Mesothelial cell of epicardium (in vitro differentiated cells): ENCODE measurements at regions not wholly inside any gene's neighbourhood (a gene's known extent, or its start where the extent isn't known, plus 50 kb on each side); places are given as distances from the start of the nearest gene placed in this dataset.

ENCODE experiments used
- DNase-seq, 2 experiments: peaks; one replicate each; pipeline ENCODE4 v3.0.0; 2021; ENCODE audit warnings: low spot score in 2 of 2; ENCODE audit not compliant: unreplicated experiment in 2 of 2
- H3K27ac Mint-ChIP-seq: 2 replicates; pipeline ENCODE4 v1.8.0; 2021; ENCODE audit warnings: mixed read lengths
- H3K27me3 Mint-ChIP-seq: 2 replicates; pipeline ENCODE4 v1.8.0; 2021; ENCODE audit warnings: low read depth, mixed read lengths
- H3K36me3 Mint-ChIP-seq: 2 replicates; pipeline ENCODE4 v1.8.0; 2021; ENCODE audit warnings: mixed read lengths
- H3K4me1 Mint-ChIP-seq: 2 replicates; pipeline ENCODE4 v1.8.0; 2021; ENCODE audit warnings: mixed read lengths
- H3K4me3 Mint-ChIP-seq: 2 replicates; pipeline ENCODE4 v1.8.0; 2021; ENCODE audit warnings: mild to moderate bottlenecking, moderate library complexity, mixed read lengths
- H3K9me3 Mint-ChIP-seq: 2 replicates; pipeline ENCODE4 v1.8.0; 2021; ENCODE audit warnings: mixed read lengths
- CTCF ChIP-seq: fragments of 200-600 bp; sonication (generic); IDR thresholded peaks from one replicate; pipeline ENCODE4 v1.5.0; 2021; ENCODE audit warnings: antibody characterized with exemption; ENCODE audit not compliant: unreplicated experiment

DNA sequence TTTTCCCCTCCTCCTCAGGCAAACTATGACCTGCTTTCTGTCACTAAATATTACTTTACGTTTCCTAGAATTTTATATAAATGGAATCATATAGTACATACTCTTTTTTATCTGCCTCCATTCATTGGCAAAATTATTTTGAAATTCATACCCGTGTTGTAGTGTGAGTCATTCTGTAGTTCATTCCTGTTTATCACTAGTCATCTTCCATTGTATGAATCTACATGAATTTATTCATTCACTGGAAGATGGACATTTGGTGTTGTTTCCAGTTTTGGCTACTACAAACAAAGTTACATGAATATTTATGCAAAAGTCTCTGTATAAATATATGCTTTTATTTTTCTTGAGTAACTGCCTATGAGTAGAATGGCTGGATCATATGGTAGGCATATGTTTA, 60.7 kb upstream of the OPCML start:
- H3K9me3 Mint-ChIP-seq: no peaks in the 10 kb centered on the region
- no peak for TF ChIP-seq CTCF
- H3K27ac Mint-ChIP-seq: no peak overlapping the region
- DNase-seq: no peak
- no peaks in the 10 kb centered on the region for H3K36me3 Mint-ChIP-seq
- H3K4me1 Mint-ChIP-seq: no peaks in the 10 kb centered on the region
- no peak overlapping the region for H3K4me3 Mint-ChIP-seq
- H3K27me3 Mint-ChIP-seq: peaks cover 28% of the 10 kb centered on the region

DNA sequence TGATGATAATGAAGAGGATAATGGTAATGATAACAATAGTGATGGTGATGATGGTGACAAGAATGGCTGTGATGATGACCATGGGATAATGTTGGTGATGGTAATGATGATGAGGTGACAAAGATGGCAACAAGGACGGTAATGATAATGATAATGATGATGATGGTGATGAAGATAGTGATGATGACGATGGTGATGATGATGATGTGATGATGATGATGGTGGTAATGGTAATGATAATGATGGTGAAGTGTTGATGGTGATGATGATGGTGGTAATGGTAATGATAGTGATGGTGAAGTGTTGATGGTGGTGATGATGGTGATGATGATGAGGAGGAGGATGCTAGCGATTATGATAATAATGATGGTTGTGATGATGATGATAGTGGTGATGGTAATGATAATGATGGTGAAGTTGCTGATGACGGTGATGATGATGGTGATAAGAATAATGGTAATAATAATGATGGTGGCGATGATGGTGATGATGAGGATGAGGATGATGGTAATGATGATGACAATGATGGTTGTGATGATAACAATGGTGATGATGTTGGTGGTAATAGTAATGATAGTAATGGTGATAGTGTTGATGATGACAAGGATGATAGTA, 54.7 kb upstream of the OPCML start:
- Mint-ChIP-seq H3K27ac (no peak overlapping the region), H3K9me3 (peaks cover 5% of the 10 kb centered on the region), H3K4me1 (no peaks in the 10 kb centered on the region), H3K27me3 (peaks cover 20% of the 10 kb centered on the region), H3K4me3 (no peak overlapping the region), H3K36me3 (no peaks in the 10 kb centered on the region)
- no peak for DNase-seq
- TF ChIP-seq CTCF: no peak

- DNase-seq: no peak
- Mint-ChIP-seq H3K4me3 (no peak overlapping the region), H3K27ac (no peak overlapping the region), H3K27me3 (peaks cover 19% of the 10 kb centered on the region), H3K9me3 (peaks cover 5% of the 10 kb centered on the region), H3K36me3 (no peaks in the 10 kb centered on the region), H3K4me1 (no peaks in the 10 kb centered on the region)
- TF ChIP-seq CTCF: no peak
Observed at GRCh38 chr11:133582750-133583149, 50.4 kb upstream of the OPCML start.

DNA sequence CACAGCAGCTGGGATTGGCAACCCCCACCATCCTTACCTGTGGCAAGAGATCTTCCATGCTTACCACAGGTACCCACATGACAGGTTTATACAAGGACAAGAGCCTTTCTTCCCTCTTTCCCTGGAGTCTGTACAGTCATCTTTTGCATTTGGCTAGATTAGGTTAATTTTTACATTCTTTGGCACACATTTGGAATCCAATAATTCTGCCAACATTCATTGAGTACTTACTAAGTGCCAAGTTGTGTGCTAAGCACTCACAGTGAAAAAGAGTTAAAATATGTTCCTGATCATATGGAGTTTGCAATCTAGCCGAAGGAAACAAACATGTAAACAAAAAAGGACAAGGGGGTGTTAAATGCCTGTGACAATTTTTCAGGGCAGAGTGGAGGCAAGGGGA, 50.0 kb upstream of the OPCML start:
- H3K27ac Mint-ChIP-seq: no peak overlapping the region
- peaks cover 5% of the 10 kb centered on the region for H3K9me3 Mint-ChIP-seq
- DNase-seq: no peak
- no peak for TF ChIP-seq CTCF
- H3K4me1 Mint-ChIP-seq: no peaks in the 10 kb centered on the region
- H3K36me3 Mint-ChIP-seq: no peaks in the 10 kb centered on the region
- H3K27me3 Mint-ChIP-seq: peaks cover 20% of the 10 kb centered on the region
- H3K4me3 Mint-ChIP-seq: no peak overlapping the region
